Activated CD4-positive, alpha-beta T cell treated with anti-CD3 and anti-CD28 coated beads, Interleukin-2, amount 10 ng/mL, durations not matched to agents 7 days and 5 days (primary cell): ENCODE measurements at regions not wholly inside any gene's neighbourhood (a gene's known extent, or its start where the extent isn't known, plus 50 kb on each side); places are given as distances from the start of the nearest gene placed in this dataset.
"Not testable (repeated sequence)": the region's sequence is repeated elsewhere in the genome, so short reads cannot be mapped to it uniquely, and the experiment has no call there.

Experiments used
- CTCF ChIA-PET: fragments of 350-600 bp; sonication (Branson Sonifier 250); formaldehyde crosslinking; loops from one replicate; lab custom pipeline; 2021; ENCODE audit warnings: antibody characterized with exemption; lab: Charles Lee
- POLR2A ChIA-PET: fragments of 350-600 bp; sonication (Branson Sonifier 250); formaldehyde crosslinking; loops from one replicate; lab custom pipeline; 2021; ENCODE audit warnings: antibody characterized with exemption; lab: Charles Lee
- DNase-seq: peaks from one replicate; pipeline ENCODE4 v3.0.0-alpha.2; 2020
- H3K27ac Mint-ChIP-seq: one replicate; pipeline ENCODE4 v1.8.0; 2021; ENCODE audit warnings: mild to moderate bottlenecking, moderate library complexity, mixed read lengths
- H3K27me3 Mint-ChIP-seq: one replicate; pipeline ENCODE4 v1.8.0; 2021; ENCODE audit warnings: mixed read lengths
- H3K36me3 Mint-ChIP-seq: one replicate; pipeline ENCODE4 v1.8.0; 2021; ENCODE audit warnings: low read depth, mixed read lengths
- H3K4me1 Mint-ChIP-seq: one replicate; pipeline ENCODE4 v1.8.0; 2021; ENCODE audit warnings: mixed read lengths
- H3K4me3 Mint-ChIP-seq: one replicate; pipeline ENCODE4 v1.8.0; 2021; ENCODE audit warnings: mild to moderate bottlenecking, moderate library complexity, mixed read lengths
- H3K9me3 Mint-ChIP-seq: one replicate; pipeline ENCODE4 v1.8.0; 2021; ENCODE audit warnings: mixed read lengths

DNA sequence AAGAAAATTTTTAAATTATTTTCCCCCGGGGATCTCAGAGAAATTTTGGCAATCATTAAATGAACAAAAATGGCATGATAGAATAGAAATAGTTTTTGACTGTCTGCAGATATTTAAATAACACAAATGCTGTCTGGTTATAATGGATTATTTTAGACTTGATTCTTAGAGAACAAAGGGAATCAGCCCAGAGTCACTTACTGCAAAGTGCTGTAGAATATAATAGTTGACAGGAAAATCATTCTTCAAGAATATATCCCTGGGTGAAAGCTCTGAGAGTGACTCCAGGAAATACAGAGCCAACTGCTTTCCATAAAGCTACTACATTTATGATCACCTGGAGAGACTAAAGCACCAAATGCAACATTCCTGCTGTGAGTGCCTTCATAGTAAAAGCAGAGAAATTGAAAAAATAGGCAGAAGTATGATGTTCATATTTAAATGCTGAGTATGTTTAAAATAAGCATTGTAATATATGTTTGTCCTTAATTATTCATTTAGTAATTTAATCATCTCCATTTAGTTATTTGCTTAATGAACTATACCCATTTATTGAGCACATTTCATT is 1765.8 kb downstream of the SLITRK1 start:
- H3K27ac Mint-ChIP-seq: no peak overlapping the region
- H3K9me3 Mint-ChIP-seq: peaks cover 4% of the 10 kb centered on the region
- H3K4me3 Mint-ChIP-seq: no peak overlapping the region

GRCh38 chr13:82115391-82115790 is 1766.9 kb downstream of the SLITRK1 start:
- no peaks in the 10 kb centered on the region for H3K4me1 Mint-ChIP-seq
- H3K36me3 Mint-ChIP-seq: no peaks in the 10 kb centered on the region
- no peaks in the 10 kb centered on the region for H3K27me3 Mint-ChIP-seq
- no peak for DNase-seq
- H3K9me3 Mint-ChIP-seq: peaks cover 4% of the 10 kb centered on the region
- ChIA-PET CTCF (no interaction called here), POLR2A (no interaction called here)
- H3K4me3 Mint-ChIP-seq: no peak overlapping the region
- H3K27ac Mint-ChIP-seq: no peak overlapping the region

More for the DNA sequence above, 1765.8 kb downstream of the SLITRK1 start:
- ChIA-PET POLR2A (no interaction called here), CTCF (no interaction called here)
- DNase-seq: no peak
- Mint-ChIP-seq H3K36me3 (no peaks in the 10 kb centered on the region), H3K27me3 (no peaks in the 10 kb centered on the region), H3K4me1 (no peaks in the 10 kb centered on the region)

DNA sequence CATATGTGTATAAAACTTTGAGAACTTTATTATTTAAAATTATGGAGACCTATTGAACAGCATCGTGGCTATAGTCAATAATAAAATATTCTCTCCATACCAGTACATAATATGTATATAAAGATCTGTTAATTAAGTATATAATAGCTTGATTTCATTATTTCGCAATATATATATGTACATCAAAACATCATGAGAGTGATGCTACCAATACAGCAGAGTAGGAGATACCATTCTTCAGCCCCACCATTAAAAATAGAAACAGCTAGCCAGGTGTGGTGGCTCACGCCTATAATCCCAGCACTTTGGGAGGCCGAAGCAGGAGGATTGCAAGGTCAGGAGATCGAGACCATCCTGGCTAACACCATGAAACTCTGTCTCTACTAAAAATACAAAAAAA is 1755.3 kb upstream of the SPRY2 start:
- no peak for DNase-seq
- POLR2A ChIA-PET: no interaction called here
- no peaks in the 10 kb centered on the region for H3K4me1 Mint-ChIP-seq
- H3K27me3 Mint-ChIP-seq: no peaks in the 10 kb centered on the region
- no peak overlapping the region for H3K27ac Mint-ChIP-seq
- H3K9me3 Mint-ChIP-seq: peaks cover 20% of the 10 kb centered on the region
- H3K4me3 Mint-ChIP-seq: no peak overlapping the region
- CTCF ChIA-PET: no interaction called here
- H3K36me3 Mint-ChIP-seq: no peaks in the 10 kb centered on the region

- ChIA-PET CTCF (no interaction called here), POLR2A (no interaction called here)
- Mint-ChIP-seq H3K36me3 (no peaks in the 10 kb centered on the region), H3K9me3 (peaks cover 12% of the 10 kb centered on the region), H3K27ac (no peak overlapping the region), H3K4me1 (no peaks in the 10 kb centered on the region), H3K27me3 (no peaks in the 10 kb centered on the region), H3K4me3 (no peak overlapping the region)
- no peak for DNase-seq
Measured at GRCh38 chr13:82092312-82092711, 1751.4 kb upstream of the SPRY2 start.

- CTCF ChIA-PET: no interaction called here
- DNase-seq: no peak
- peaks cover 5% of the 10 kb centered on the region for H3K9me3 Mint-ChIP-seq
- POLR2A ChIA-PET: no interaction called here
- H3K27ac Mint-ChIP-seq: no peak overlapping the region
- no peak overlapping the region for H3K4me3 Mint-ChIP-seq
- no peaks in the 10 kb centered on the region for H3K36me3 Mint-ChIP-seq
- no peaks in the 10 kb centered on the region for H3K27me3 Mint-ChIP-seq
- H3K4me1 Mint-ChIP-seq: no peaks in the 10 kb centered on the region
Measured at GRCh38 chr13:82088781-82089180, 1747.9 kb upstream of the SPRY2 start.

- H3K9me3 Mint-ChIP-seq: peaks cover 6% of the 10 kb centered on the region
- H3K4me1 Mint-ChIP-seq: no peaks in the 10 kb centered on the region
- ChIA-PET POLR2A (no interaction called here), CTCF (no interaction called here)
- no peaks in the 10 kb centered on the region for H3K27me3 Mint-ChIP-seq
- no peak overlapping the region for H3K4me3 Mint-ChIP-seq
- no peaks in the 10 kb centered on the region for H3K36me3 Mint-ChIP-seq
- H3K27ac Mint-ChIP-seq: no peak overlapping the region
- DNase-seq: no peak
Measured at GRCh38 chr13:82076496-82076895, 1735.6 kb upstream of the SPRY2 start.

DNA sequence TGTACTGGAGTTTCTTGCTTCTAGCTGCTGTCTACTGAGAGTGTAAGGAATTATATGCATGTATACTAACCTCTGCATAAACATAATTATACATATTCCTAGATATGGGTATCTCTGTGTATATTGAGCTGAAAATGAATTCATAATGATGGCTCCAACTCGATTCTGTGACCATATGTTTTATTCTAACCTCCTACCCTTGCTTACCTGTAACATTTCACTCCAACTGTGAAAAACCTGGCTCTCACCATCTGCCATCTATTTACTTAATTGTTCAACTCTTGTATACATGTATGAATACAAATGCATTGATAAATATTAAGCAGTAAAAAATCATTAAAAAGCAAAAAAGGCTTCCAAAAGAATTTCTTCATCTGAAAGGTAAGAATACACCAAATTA is 1729.5 kb upstream of the SPRY2 start:
- ChIA-PET POLR2A (no interaction called here), CTCF (no interaction called here)
- no peaks in the 10 kb centered on the region for H3K4me1 Mint-ChIP-seq
- H3K4me3 Mint-ChIP-seq: no peak overlapping the region
- DNase-seq: no peak
- H3K36me3 Mint-ChIP-seq: no peaks in the 10 kb centered on the region
- peaks cover 20% of the 10 kb centered on the region for H3K9me3 Mint-ChIP-seq
- H3K27ac Mint-ChIP-seq: no peak overlapping the region
- no peaks in the 10 kb centered on the region for H3K27me3 Mint-ChIP-seq

- POLR2A ChIA-PET: no interaction called here
- Mint-ChIP-seq H3K4me1 (no peaks in the 10 kb centered on the region), H3K27ac (no peak overlapping the region), H3K9me3 (peaks cover 12% of the 10 kb centered on the region), H3K27me3 (no peaks in the 10 kb centered on the region), H3K4me3 (no peak overlapping the region), H3K36me3 (no peaks in the 10 kb centered on the region)
- DNase-seq: no peak
- CTCF ChIA-PET: no interaction called here
Measured at GRCh38 chr13:82062772-82063171, 1721.8 kb upstream of the SPRY2 start.

DNA sequence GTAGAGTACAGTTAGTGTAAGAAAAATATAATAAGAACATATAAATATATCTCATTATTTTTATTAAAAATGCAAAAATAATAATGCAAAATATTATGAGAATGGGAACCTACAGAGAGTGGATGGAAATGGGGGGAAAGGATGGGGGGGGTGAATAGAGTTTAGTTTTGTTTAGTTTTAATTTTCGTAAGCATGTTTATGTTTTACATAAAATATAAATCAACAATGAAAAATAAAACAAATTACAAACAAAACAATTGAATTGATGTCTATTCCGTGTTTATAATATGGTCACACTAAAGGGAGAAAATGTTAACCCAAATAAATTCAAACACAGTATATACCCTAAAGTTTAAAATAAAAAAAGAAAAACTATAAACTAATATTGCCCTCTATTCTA is 1717.4 kb upstream of the SPRY2 start:
- Mint-ChIP-seq H3K27me3 (no peaks in the 10 kb centered on the region), H3K4me3 (no peak overlapping the region), H3K36me3 (no peaks in the 10 kb centered on the region), H3K27ac (no peak overlapping the region), H3K4me1 (no peaks in the 10 kb centered on the region), H3K9me3 (peaks cover 4% of the 10 kb centered on the region)
- CTCF ChIA-PET: no interaction called here
- POLR2A ChIA-PET: no interaction called here
- no peak for DNase-seq

- H3K27me3 Mint-ChIP-seq, H3K9me3 Mint-ChIP-seq, H3K27ac Mint-ChIP-seq, CTCF ChIA-PET, H3K36me3 Mint-ChIP-seq, H3K4me3 Mint-ChIP-seq, DNase-seq, POLR2A ChIA-PET, H3K4me1 Mint-ChIP-seq: not testable (repeated sequence)
Measured at GRCh38 chr13:82045316-82045715, 1704.4 kb upstream of the SPRY2 start.

- Mint-ChIP-seq H3K36me3 (no peaks in the 10 kb centered on the region), H3K4me3 (no peak overlapping the region), H3K4me1 (no peaks in the 10 kb centered on the region), H3K27me3 (no peaks in the 10 kb centered on the region), H3K27ac (no peak overlapping the region), H3K9me3 (peaks cover 8% of the 10 kb centered on the region)
- ChIA-PET POLR2A (no interaction called here), CTCF (no interaction called here)
- no peak for DNase-seq
Measured at GRCh38 chr13:82036602-82037001, 1695.7 kb upstream of the SPRY2 start.

- peaks cover 6% of the 10 kb centered on the region for H3K9me3 Mint-ChIP-seq
Measured at GRCh38 chr13:82011355-82011754, 1670.4 kb upstream of the SPRY2 start.

GRCh38 chr13:82010780-82011179 is 1669.9 kb upstream of the SPRY2 start:
- ChIA-PET CTCF (no interaction called here), POLR2A (no interaction called here)
- H3K27ac Mint-ChIP-seq: no peak overlapping the region
- no peaks in the 10 kb centered on the region for H3K27me3 Mint-ChIP-seq
- H3K9me3 Mint-ChIP-seq: peaks cover 6% of the 10 kb centered on the region
- DNase-seq: no peak
- H3K4me3 Mint-ChIP-seq: no peak overlapping the region
- no peaks in the 10 kb centered on the region for H3K4me1 Mint-ChIP-seq
- no peaks in the 10 kb centered on the region for H3K36me3 Mint-ChIP-seq

More at GRCh38 chr13:82011355-82011754, 1670.4 kb upstream of the SPRY2 start:
- ChIA-PET POLR2A (no interaction called here), CTCF (no interaction called here)
- Mint-ChIP-seq H3K4me1 (no peaks in the 10 kb centered on the region), H3K36me3 (no peaks in the 10 kb centered on the region), H3K4me3 (no peak overlapping the region), H3K27me3 (no peaks in the 10 kb centered on the region), H3K27ac (no peak overlapping the region)
- DNase-seq: no peak

GRCh38 chr13:82002710-82003109 is 1661.8 kb upstream of the SPRY2 start:
- ChIA-PET POLR2A (no interaction called here), CTCF (interaction anchor here (0.7 kb wide), 1 partner anchor 1782 kb away, joined by 4 read pairs; no protein-coding TSS in a partner anchor)
- no peaks in the 10 kb centered on the region for H3K36me3 Mint-ChIP-seq
- H3K9me3 Mint-ChIP-seq: no peaks in the 10 kb centered on the region
- no peak for DNase-seq
- H3K27ac Mint-ChIP-seq: no peak overlapping the region
- no peak overlapping the region for H3K4me3 Mint-ChIP-seq
- H3K27me3 Mint-ChIP-seq: no peaks in the 10 kb centered on the region
- H3K4me1 Mint-ChIP-seq: no peaks in the 10 kb centered on the region
